ENCODE measurements at regions not wholly inside any gene's neighbourhood (a gene's known extent, or its start where the extent isn't known, plus 50 kb on each side); places are given as distances from the start of the nearest gene placed in this dataset.

DNA sequence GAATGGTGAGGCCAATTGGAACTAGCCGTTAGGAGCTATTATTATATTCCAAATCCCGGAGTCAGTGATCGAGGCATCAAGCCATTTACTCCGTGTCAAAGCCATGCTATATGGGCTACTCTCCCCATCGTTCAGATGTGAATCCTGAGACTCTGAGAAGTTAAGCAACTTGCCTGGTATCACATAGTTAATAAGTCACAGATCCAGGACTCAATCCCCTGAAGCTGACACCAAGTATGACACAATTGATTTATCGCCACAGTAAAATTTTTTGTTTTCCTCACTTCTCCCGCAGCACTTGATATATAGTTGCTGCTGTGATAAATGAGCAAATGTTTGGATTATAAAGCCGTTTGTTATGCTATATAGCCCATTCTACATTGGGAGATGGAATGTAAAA lies 50.8 kb upstream of the TSHZ2 start (continued):
- TF ChIP-seq, protein P1, sequence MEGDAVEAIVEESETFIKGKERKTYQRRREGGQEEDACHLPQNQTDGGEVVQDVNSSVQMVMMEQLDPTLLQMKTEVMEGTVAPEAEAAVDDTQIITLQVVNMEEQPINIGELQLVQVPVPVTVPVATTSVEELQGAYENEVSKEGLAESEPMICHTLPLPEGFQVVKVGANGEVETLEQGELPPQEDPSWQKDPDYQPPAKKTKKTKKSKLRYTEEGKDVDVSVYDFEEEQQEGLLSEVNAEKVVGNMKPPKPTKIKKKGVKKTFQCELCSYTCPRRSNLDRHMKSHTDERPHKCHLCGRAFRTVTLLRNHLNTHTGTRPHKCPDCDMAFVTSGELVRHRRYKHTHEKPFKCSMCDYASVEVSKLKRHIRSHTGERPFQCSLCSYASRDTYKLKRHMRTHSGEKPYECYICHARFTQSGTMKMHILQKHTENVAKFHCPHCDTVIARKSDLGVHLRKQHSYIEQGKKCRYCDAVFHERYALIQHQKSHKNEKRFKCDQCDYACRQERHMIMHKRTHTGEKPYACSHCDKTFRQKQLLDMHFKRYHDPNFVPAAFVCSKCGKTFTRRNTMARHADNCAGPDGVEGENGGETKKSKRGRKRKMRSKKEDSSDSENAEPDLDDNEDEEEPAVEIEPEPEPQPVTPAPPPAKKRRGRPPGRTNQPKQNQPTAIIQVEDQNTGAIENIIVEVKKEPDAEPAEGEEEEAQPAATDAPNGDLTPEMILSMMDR (IDR thresholded peaks at IDR 0.05; ENCODE audit: control extremely low read depth in 1 of 3, insufficient read depth in 1 of 3, low read depth in 1 of 3, low read length in 3 of 3): no peak
- TF ChIP-seq SUZ12 (IDR thresholded peaks at IDR 0.05; ENCODE audit: low read length) (no peak), CREB1 (IDR thresholded peaks at IDR 0.05) (no peak)

Data from H1 (cell line).